Endothelial cell of umbilical vein (primary cell): ENCODE measurements at regions not wholly inside any gene's neighbourhood (a gene's known extent, or its start where the extent isn't known, plus 50 kb on each side); places are given as distances from the start of the nearest gene placed in this dataset.

Experiments used
- BruUV-seq: library from RNA; stranded (reverse); fragments of 400-500 nt; replicated peaks from 2 replicates; lab custom pipeline; 2021; lab: Mats Ljungman, UMichigan
- CTCF ChIA-PET: fragments of 300-600, 350-600 bp; sonication (Branson Sonifier 250); formaldehyde crosslinking; loops from one replicate; lab custom pipeline; 2021; ENCODE audit warnings: antibody characterized with exemption, inconsistent platforms; lab: Charles Lee
- POLR2A ChIA-PET: fragments of 300-600, 350-600 bp; sonication (Branson Sonifier 250); formaldehyde crosslinking; loops from one replicate; lab custom pipeline; 2021; ENCODE audit warnings: antibody characterized with exemption, inconsistent platforms; lab: Charles Lee
- DNase-seq: peaks from one replicate; pipeline ENCODE4 v3.0.0-alpha.2; 2011; ENCODE audit warnings: low read depth, low spot score
- FAIRE-seq: peaks from 2 replicates; lab custom pipeline; 2011; peaks lifted over from hg19 to GRCh38; lab: Jason Lieb, UNC
- H2AFZ ChIP-seq: 2 replicates; pipeline ENCODE4 v1.6.0; 2012; ENCODE audit warnings: low read depth, low read length, control low read depth, inconsistent platforms
- H3K27ac ChIP-seq: 2 replicates; pipeline ENCODE4 v1.5.1; 2011; ENCODE audit warnings: low read depth, mild to moderate bottlenecking, control low read depth, low read length, moderate library complexity; ENCODE audit not compliant: insufficient read depth
- H3K27me3 ChIP-seq, 2 experiments: 2 replicates each; pipeline versions ENCODE4 v1.6.0 to v1.6.1; 2011; ENCODE audit warnings: low read length in 2 of 2, mixed read lengths in 1 of 2; ENCODE audit not compliant: control insufficient read depth in 2 of 2, insufficient read depth in 2 of 2
- H3K36me3 ChIP-seq, 2 experiments: 2 replicates in 1 of 2; 3 replicates in 1 of 2; pipeline ENCODE4 v1.5.1; 2011; ENCODE audit warnings: low read length in 2 of 2, mild to moderate bottlenecking in 1 of 2, moderate library complexity in 1 of 2; ENCODE audit not compliant: control insufficient read depth in 2 of 2, insufficient read depth in 2 of 2; ENCODE audit errors: extremely low read depth in 1 of 2
- H3K4me1 ChIP-seq: 3 replicates; pipeline ENCODE4 v1.5.1; 2011; ENCODE audit warnings: mild to moderate bottlenecking, low read length; ENCODE audit not compliant: control insufficient read depth, insufficient read depth; ENCODE audit errors: extremely low read depth
- H3K4me2 ChIP-seq: 2 replicates; pipeline ENCODE4 v1.6.1; 2011; ENCODE audit warnings: low read length, control low read depth, mixed read lengths; ENCODE audit not compliant: insufficient read depth
- H3K4me3 ChIP-seq, 3 experiments: fragments of 200-600 bp in 1 of 3; sonication (generic), shearing (Covaris generic) in 1 of 3; replicated peaks in 1 of 3; 2 replicates each; pipeline ENCODE4 v1.5.1; 2011 to 2016; ENCODE audit warnings: control low read depth in 3 of 3, low read length in 3 of 3, mild to moderate bottlenecking in 2 of 3, inconsistent platforms in 1 of 3, low read depth in 1 of 3, moderate library complexity in 1 of 3; ENCODE audit not compliant: insufficient read depth in 1 of 3
- H3K79me2 ChIP-seq: 2 replicates; pipeline ENCODE4 v1.6.0; 2012; ENCODE audit warnings: low read length, inconsistent platforms; ENCODE audit not compliant: control insufficient read depth, insufficient read depth
- H3K9ac ChIP-seq: replicated peaks from 2 replicates; pipeline ENCODE3; 2011; ENCODE audit warnings: low read length, control low read depth; ENCODE audit not compliant: insufficient read depth; ENCODE audit errors: extremely low read depth
- H3K9me1 ChIP-seq: replicated peaks from 3 replicates; pipeline ENCODE4 v1.6.0; 2011; ENCODE audit warnings: mild to moderate bottlenecking, low read length; ENCODE audit not compliant: control insufficient read depth, insufficient read depth; ENCODE audit errors: extremely low read depth
- H3K9me3 ChIP-seq: replicated peaks from 2 replicates; pipeline ENCODE4 v1.5.1; 2012; ENCODE audit warnings: low read length, inconsistent platforms; ENCODE audit not compliant: control insufficient read depth, insufficient read depth
- H4K20me1 ChIP-seq: replicated peaks from 2 replicates; pipeline ENCODE3; 2011; ENCODE audit warnings: mild to moderate bottlenecking, low read length; ENCODE audit not compliant: control insufficient read depth, insufficient read depth; ENCODE audit errors: extremely low read depth
- CTCF ChIP-seq, 2 donors: IDR thresholded peaks; 1 replicate in 1 of 2; 2 replicates in 1 of 2; pipeline ENCODE4 v1.5.1; 2011; ENCODE audit warnings: low read length in 2 of 2, mild to moderate bottlenecking in 2 of 2, moderate library complexity in 2 of 2, control low read depth in 1 of 2, inconsistent platforms in 1 of 2, low read depth in 1 of 2; ENCODE audit not compliant: insufficient read depth in 1 of 2; ENCODE audit errors: extremely low read depth in 1 of 2
- EZH2 ChIP-seq: IDR thresholded peaks from 2 replicates; pipeline ENCODE4 v1.6.1; 2012; ENCODE audit warnings: borderline replicate concordance, low read depth, mild to moderate bottlenecking, moderate library complexity, low read length, inconsistent platforms; ENCODE audit not compliant: severe bottlenecking
- FOS ChIP-seq: IDR thresholded peaks from 2 replicates; pipeline ENCODE4 v1.6.1; 2011; ENCODE audit warnings: mild to moderate bottlenecking, low read length, moderate library complexity, borderline replicate concordance; ENCODE audit not compliant: insufficient read depth
- GATA2 ChIP-seq: IDR thresholded peaks from 2 replicates; pipeline ENCODE4 v1.7.0; 2011; ENCODE audit warnings: low read depth, mild to moderate bottlenecking, moderate library complexity, mixed read lengths, low read length; ENCODE audit not compliant: insufficient read length, insufficient read depth
- JUN ChIP-seq: IDR thresholded peaks from 2 replicates; pipeline ENCODE4 v1.6.1; 2011; ENCODE audit warnings: borderline replicate concordance, low read depth; ENCODE audit not compliant: insufficient read length, insufficient read depth
- MYC ChIP-seq: IDR thresholded peaks from one replicate; pipeline ENCODE4 v1.6.1; 2011; ENCODE audit warnings: mild to moderate bottlenecking, low read depth, low read length
- POLR2A ChIP-seq: IDR thresholded peaks from 2 replicates; pipeline ENCODE4 v1.6.1; 2012; ENCODE audit warnings: low read depth, mild to moderate bottlenecking, control low read depth, low read length
- POLR2AphosphoS5 ChIP-seq: IDR thresholded peaks from 2 replicates; pipeline ENCODE4 v1.6.1; 2012; ENCODE audit warnings: low read depth, mild to moderate bottlenecking, control low read depth, low read length, moderate library complexity; ENCODE audit not compliant: insufficient read depth
- dilution Hi-C: fragments of 300-500 bp; cut with MboI; formaldehyde crosslinking; loops from one replicate; pipeline ENCODE4 v1.15.0; 2019; ENCODE audit warnings: low sequenced_read_pairs; ENCODE audit not compliant: extremely low pct_ligation_motif_present
- intact Hi-C: fragments of 100-400 bp; cut with micrococcal nuclease; formaldehyde crosslinking; loops from one replicate; pipeline ENCODE4 v1.10.0; 2022
- TF ChIP-seq, protein P1 (sequence below): IDR thresholded peaks from 2 replicates; pipeline ENCODE4 v1.6.1; 2011; ENCODE audit not compliant: insufficient read depth, insufficient read length

GRCh38 chr3:106206613-106207012, 337.8 kb upstream of the CBLB start:
- CTCF ChIA-PET: interaction anchor here (0.7 to 3.2 kb wide), 6 partner anchors 9 to 518 kb away, joined by 3 to 12 read pairs (median 4); no protein-coding TSS in a partner anchor
- no peaks in the 10 kb centered on the region for H3K79me2 ChIP-seq
- H3K9me3 ChIP-seq: no peaks in the 10 kb centered on the region
- peak overlapping the region; percentile 87 for H3K4me2 ChIP-seq
- DNase-seq: peak; percentile 44
- POLR2A ChIA-PET: interaction anchor here (0.5 kb wide), 1 partner anchor 124 kb away, joined by 3 read pairs; no protein-coding TSS in a partner anchor
- intact Hi-C loops (loop anchor here (2.0 to 10.0 kb wide), 4 partner anchors 338 to 658 kb away; partner anchors contain the start of gene CBLB), dilution Hi-C loops (no loop called here)
- H3K4me3 ChIP-seq: peak overlapping the region in 1 of 3 experiments; percentile 35
- H3K27me3 ChIP-seq: no peaks in the 10 kb centered on the region
- H3K9ac ChIP-seq: no peak overlapping the region
- no TSS peak for BruUV-seq
- no peak for FAIRE-seq
- H4K20me1 ChIP-seq: no peaks in the 10 kb centered on the region
- H3K9me1 ChIP-seq: no peaks in the 10 kb centered on the region
- peaks cover 16% of the 10 kb centered on the region for H3K4me1 ChIP-seq
- H3K27ac ChIP-seq: peak overlapping the region; percentile 32
- no peak for TF ChIP-seq MYC
- TF ChIP-seq GATA2: no peak
- TF ChIP-seq EZH2: no peak
- TF ChIP-seq FOS: no peak
- TF ChIP-seq CTCF (IDR thresholded peaks at IDR 0.05; ENCODE audit: extremely low read depth in 1 of 2, insufficient read depth in 1 of 2, low read depth in 1 of 2, low read length in 2 of 2): no peak
- TF ChIP-seq, protein P1, sequence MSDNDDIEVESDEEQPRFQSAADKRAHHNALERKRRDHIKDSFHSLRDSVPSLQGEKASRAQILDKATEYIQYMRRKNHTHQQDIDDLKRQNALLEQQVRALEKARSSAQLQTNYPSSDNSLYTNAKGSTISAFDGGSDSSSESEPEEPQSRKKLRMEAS: no peak
- TF ChIP-seq JUN: no peak
- TF ChIP-seq POLR2AphosphoS5: no peak
- no peak for TF ChIP-seq POLR2A
- H2AFZ ChIP-seq: peak overlapping the region; percentile 92
- no peaks in the 10 kb centered on the region for H3K36me3 ChIP-seq
